IMR-90 (cell line): ENCODE measurements at regions not wholly inside any gene's neighbourhood (a gene's known extent, or its start where the extent isn't known, plus 50 kb on each side); places are given as distances from the start of the nearest gene placed in this dataset.

Source experiments
- ATAC-seq: fragments of 200-7000 bp; cut with Tn5 transposase; 2 replicates; pipeline ENCODE4 v1.9.1; 2020; ENCODE audit warnings: low read depth, mild to moderate bottlenecking, moderate library complexity
- BruUV-seq: library from RNA; stranded (reverse); fragments of 400-500 nt; replicated peaks from 2 replicates; lab custom pipeline; 2021; lab: Mats Ljungman, UMichigan
- CTCF ChIA-PET: fragments of 300-600 bp; formaldehyde crosslinking; extraction: SDS; loops from one replicate; lab custom pipeline; 2021; ENCODE audit warnings: antibody characterized with exemption; lab: Yijun Ruan, JAX
- POLR2A ChIA-PET: fragments of 300-600 bp; sonication (Branson Sonifier 250); formaldehyde crosslinking; loops from one replicate; lab custom pipeline; 2022; ENCODE audit warnings: antibody characterized with exemption; ENCODE audit not compliant: unreplicated experiment; lab: Charles Lee
- DNase-seq: peaks from one replicate; pipeline ENCODE4 v3.0.0; 2013
- H2AFZ ChIP-seq: replicated peaks from 2 replicates; pipeline ENCODE3; 2013; ENCODE audit warnings: low read length, mild to moderate bottlenecking; ENCODE audit not compliant: poor library complexity
- H2AK5ac ChIP-seq: 2 replicates; pipeline ENCODE4 v1.6.1; 2013; ENCODE audit warnings: low read depth, low read length, inconsistent platforms
- H2AK9ac ChIP-seq: replicated peaks from 2 replicates; pipeline ENCODE3; 2013; ENCODE audit warnings: mild to moderate bottlenecking, low read depth, low read length, moderate library complexity; ENCODE audit not compliant: poor library complexity
- H2BK120ac ChIP-seq: 2 replicates; pipeline ENCODE4 v1.6.1; 2013; ENCODE audit warnings: low read depth, low read length, inconsistent platforms
- H2BK15ac ChIP-seq: 3 replicates; pipeline ENCODE4 v1.6.1; 2013; ENCODE audit warnings: low read depth, low read length, inconsistent platforms
- H2BK20ac ChIP-seq: 2 replicates; pipeline ENCODE4 v1.6.1; 2013; ENCODE audit warnings: low read depth, mild to moderate bottlenecking, inconsistent platforms, low read length, moderate library complexity
- H2BK5ac ChIP-seq: 2 replicates; pipeline ENCODE4 v1.6.1; 2013; ENCODE audit warnings: mild to moderate bottlenecking, low read depth, low read length, inconsistent platforms; ENCODE audit not compliant: poor library complexity, severe bottlenecking
- H3K14ac ChIP-seq: replicated peaks from 2 replicates; pipeline ENCODE4 v1.6.1; 2013; ENCODE audit warnings: low read depth, low read length, inconsistent platforms
- H3K18ac ChIP-seq: 2 replicates; pipeline ENCODE4 v1.6.1; 2013; ENCODE audit warnings: low read depth, low read length, control low read depth
- H3K23ac ChIP-seq: 2 replicates; pipeline ENCODE4 v1.6.1; 2013; ENCODE audit warnings: low read depth, low read length, inconsistent platforms
- H3K27ac ChIP-seq: 2 replicates; pipeline ENCODE4 v1.5.1; 2013; ENCODE audit warnings: mild to moderate bottlenecking, control low read depth, low read length; ENCODE audit not compliant: insufficient read depth
- H3K27me3 ChIP-seq: 2 replicates; pipeline ENCODE4 v1.6.1; 2013; ENCODE audit warnings: low read length; ENCODE audit not compliant: control insufficient read depth, insufficient read depth
- H3K36me3 ChIP-seq: 2 replicates; pipeline ENCODE4 v1.6.1; 2013; ENCODE audit warnings: low read length, mixed read lengths; ENCODE audit not compliant: control insufficient read depth, insufficient read depth
- H3K4ac ChIP-seq: 2 replicates; pipeline ENCODE4 v1.6.1; 2013; ENCODE audit warnings: low read depth, low read length, inconsistent platforms
- H3K4me1 ChIP-seq: 2 replicates; pipeline ENCODE4 v1.6.1; 2013; ENCODE audit warnings: low read length, mixed read lengths; ENCODE audit not compliant: control insufficient read depth, insufficient read depth
- H3K4me2 ChIP-seq: 2 replicates; pipeline ENCODE4 v1.6.1; 2013; ENCODE audit warnings: low read depth, mild to moderate bottlenecking, control low read depth, low read length, moderate library complexity
- H3K4me3 ChIP-seq: 2 replicates; pipeline ENCODE4 v1.5.1; 2013; ENCODE audit warnings: low read depth, mild to moderate bottlenecking, control low read depth, low read length, moderate library complexity; ENCODE audit not compliant: insufficient read depth
- H3K56ac ChIP-seq: 2 replicates; pipeline ENCODE4 v1.6.1; 2013; ENCODE audit warnings: low read length, inconsistent platforms; ENCODE audit not compliant: insufficient read depth; ENCODE audit errors: extremely low read depth
- H3K79me1 ChIP-seq, 2 experiments: 2 replicates each; pipeline ENCODE4 v1.6.1; 2013; ENCODE audit warnings: low read length in 2 of 2, inconsistent platforms in 1 of 2, low read depth in 1 of 2
- H3K9ac ChIP-seq: 2 replicates; pipeline ENCODE4 v1.6.1; 2013; ENCODE audit warnings: low read depth, low read length, control low read depth
- H3K9me1 ChIP-seq: 2 replicates; pipeline ENCODE4 v1.6.1; 2013; ENCODE audit warnings: low read length, inconsistent platforms; ENCODE audit not compliant: insufficient read depth
- H3K9me3 ChIP-seq: 2 replicates; pipeline ENCODE4 v1.6.1; 2013; ENCODE audit warnings: low read length; ENCODE audit not compliant: control insufficient read depth, insufficient read depth
- H4K20me1 ChIP-seq: 2 replicates; pipeline ENCODE4 v1.6.1; 2013; ENCODE audit warnings: low read length, inconsistent platforms; ENCODE audit not compliant: insufficient read depth
- H4K5ac ChIP-seq: 2 replicates; pipeline ENCODE4 v1.6.1; 2013; ENCODE audit warnings: mild to moderate bottlenecking, low read depth, low read length, control low read depth
- H4K8ac ChIP-seq, 2 experiments: 2 replicates each; pipeline ENCODE4 v1.6.1; 2013; ENCODE audit warnings: low read depth in 2 of 2, low read length in 2 of 2, control low read depth in 1 of 2, inconsistent platforms in 1 of 2
- H4K91ac ChIP-seq: 2 replicates; pipeline ENCODE4 v1.6.1; 2013; ENCODE audit warnings: low read depth, low read length, inconsistent platforms; ENCODE audit not compliant: insufficient read depth
- BHLHE40 ChIP-seq: fragments of 150-350 bp; IDR thresholded peaks from 2 replicates; pipeline ENCODE4 v1.6.1; 2016; ENCODE audit warnings: mild to moderate bottlenecking, low read depth, low read length
- CEBPB ChIP-seq: IDR thresholded peaks from 2 replicates; pipeline ENCODE4 v1.6.1; 2012; ENCODE audit warnings: low read depth, low read length, improper control_type of control experiment
- CHD1 ChIP-seq: IDR thresholded peaks from 2 replicates; pipeline ENCODE4 v1.6.1; 2012; ENCODE audit warnings: low read depth, low read length, improper control_type of control experiment
- CTCF ChIP-seq: conservative IDR thresholded peaks from 2 replicates; pipeline ENCODE4 v1.5.1; 2012; ENCODE audit warnings: mild to moderate bottlenecking, low read depth, low read length, improper control_type of control experiment
- ELK1 ChIP-seq: fragments of 150-350 bp; IDR thresholded peaks from 2 replicates; pipeline ENCODE4 v1.6.1; 2016; ENCODE audit warnings: low read depth, mild to moderate bottlenecking, low read length, moderate library complexity, borderline replicate concordance
- FOS ChIP-seq: fragments of 150-350 bp; IDR thresholded peaks from 2 replicates; pipeline ENCODE4 v1.6.1; 2016; ENCODE audit warnings: low read depth, low read length
- MAFK ChIP-seq: IDR thresholded peaks from 2 replicates; pipeline ENCODE4 v1.6.1; 2012; ENCODE audit warnings: low read depth, low read length, improper control_type of control experiment
- MXI1 ChIP-seq: IDR thresholded peaks from 2 replicates; pipeline ENCODE4 v1.6.1; 2012; ENCODE audit warnings: low read depth, mild to moderate bottlenecking, low read length, moderate library complexity, borderline replicate concordance
- POLR2A ChIP-seq: IDR thresholded peaks from 2 replicates; pipeline ENCODE4 v1.6.1; 2012; ENCODE audit warnings: mild to moderate bottlenecking, low read depth, low read length
- RAD21 ChIP-seq: IDR thresholded peaks from 2 replicates; pipeline ENCODE4 v1.6.1; 2012; ENCODE audit warnings: low read length, improper control_type of control experiment
- RCOR1 ChIP-seq: IDR thresholded peaks from 2 replicates; pipeline ENCODE4 v1.6.1; 2012; ENCODE audit warnings: mild to moderate bottlenecking, low read length, improper control_type of control experiment; ENCODE audit not compliant: insufficient replicate concordance
- USF2 ChIP-seq: fragments of 150-350 bp; IDR thresholded peaks from 2 replicates; pipeline ENCODE4 v1.6.1; 2017; ENCODE audit warnings: mild to moderate bottlenecking, antibody characterized with exemption, low read length, low read depth
- WGBS, 2 experiments: methylation state at CpG; one replicate each; pipeline versions ENCODE4 v1.1.5 to v1.1.7; 2013; ENCODE audit warnings: missing lambda C conversion rate in 2 of 2; ENCODE audit not compliant: insufficient read length in 1 of 2; ENCODE audit errors: extremely low coverage in 2 of 2; 5-methylcytosine and 5-hydroxymethylcytosine counted together
- dilution Hi-C: fragments of 300-500 bp; cut with HindIII; formaldehyde crosslinking; loops from one replicate; pipeline ENCODE4 v1.14.3; 2018; ENCODE audit warnings: low sequenced_read_pairs; ENCODE audit not compliant: unreplicated experiment
- in situ Hi-C: fragments of 300-500 bp; cut with MboI; formaldehyde crosslinking; loops from 3 replicates; pipeline ENCODE4 v1.14.3; 2019; ENCODE audit warnings: low sequenced_read_pairs, inconsistent platforms, mixed read lengths
- intact Hi-C: fragments of 100-400 bp; cut with micrococcal nuclease; formaldehyde crosslinking; loops from 2 replicates; pipeline ENCODE4 v1.10.0; 2022

- ATAC-seq, result no peak
- Histone ChIP-seq H3K79me1 (no peaks in the 10 kb centered on the region), H3K36me3 (no peaks in the 10 kb centered on the region), H4K8ac (no peak overlapping the region), H3K56ac (no peak overlapping the region), H3K9me1 (no peaks in the 10 kb centered on the region), H2AFZ (no peak overlapping the region), H4K5ac (no peak overlapping the region), H3K4me3 (no peak overlapping the region), H3K4ac (no peak overlapping the region), H2AK9ac (no peak overlapping the region), H3K9ac (no peak overlapping the region), H4K91ac (no peak overlapping the region), H3K4me1 (no peaks in the 10 kb centered on the region), H3K14ac (no peak overlapping the region), H2AK5ac (no peak overlapping the region), H2BK15ac (no peak overlapping the region), H4K20me1 (no peaks in the 10 kb centered on the region), H3K27me3 (no peaks in the 10 kb centered on the region), H3K18ac (no peak overlapping the region), H3K27ac (no peak overlapping the region), H3K23ac (no peak overlapping the region), H2BK20ac (no peak overlapping the region), H3K4me2 (no peak overlapping the region), H2BK5ac (no peak overlapping the region), H2BK120ac (no peak overlapping the region), H3K9me3 (no peaks in the 10 kb centered on the region)
- DNase-seq, result no peak
- TF ChIP-seq MAFK (no peak), RAD21 (no peak), CTCF (no peak), USF2 (no peak), RCOR1 (no peak), CEBPB (no peak), POLR2A (no peak), FOS (no peak), CHD1 (no peak), BHLHE40 (no peak), MXI1 (no peak), ELK1 (no peak)
- no CpG with 5 or more reads among the region's 8 CpGs for WGBS, 2 experiments
- in situ Hi-C loops (no loop called here), dilution Hi-C loops (no loop called here), intact Hi-C loops (no loop called here)
- ChIA-PET CTCF (no interaction called here), POLR2A (no interaction called here)
- no TSS peak for BruUV-seq
These were observed 687.7 kb downstream of the MATN1 start for GRCh38 chr1:30035522-30036228.
